ENCODE measurements at regions not wholly inside any gene's neighbourhood (a gene's known extent, or its start where the extent isn't known, plus 50 kb on each side); places are given as distances from the start of the nearest gene placed in this dataset.
A peak's percentile ranks its signal among the peaks of the same experiment; 100 is the strongest.

DNA sequence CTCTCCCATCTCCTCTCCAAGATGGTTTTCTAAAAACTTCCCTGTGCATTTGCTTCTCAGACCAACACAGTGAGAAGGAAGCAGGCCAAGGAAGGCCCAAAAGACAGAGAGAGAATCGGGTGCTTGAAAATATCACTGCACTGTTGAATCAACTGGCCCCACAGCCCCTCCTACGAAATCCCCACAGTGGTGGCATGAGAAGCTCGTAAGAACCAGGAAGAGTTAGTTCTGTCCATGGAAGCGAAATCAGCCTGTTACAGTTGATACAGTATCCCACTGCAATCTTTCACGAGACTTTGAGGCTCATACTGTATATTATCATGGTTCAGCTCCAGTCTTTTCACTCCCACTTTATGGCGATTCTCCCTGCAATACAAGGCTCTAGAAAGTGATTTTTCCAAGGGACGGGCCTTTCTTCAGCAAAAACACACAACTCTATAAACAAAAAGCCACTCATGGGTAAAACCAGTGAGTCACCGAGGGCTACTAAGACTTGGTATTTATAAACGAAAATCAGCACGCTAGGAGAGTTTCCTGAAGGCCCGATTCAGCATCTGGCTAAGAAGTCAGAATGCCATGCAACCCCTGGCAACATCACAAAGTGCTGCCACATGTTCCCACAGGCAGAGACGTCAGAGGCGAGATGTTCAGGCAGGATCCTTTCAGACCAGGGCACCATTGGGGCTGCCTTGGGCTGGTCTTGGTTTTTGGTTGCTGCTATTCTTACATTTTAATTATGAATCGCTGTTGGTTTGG lies 185.7 kb downstream of the IRX5 start:
- no peak for ATAC-seq
- DNase-seq = no peak
- intact Hi-C loops (cut with DNase I) = no loop called here

DNA sequence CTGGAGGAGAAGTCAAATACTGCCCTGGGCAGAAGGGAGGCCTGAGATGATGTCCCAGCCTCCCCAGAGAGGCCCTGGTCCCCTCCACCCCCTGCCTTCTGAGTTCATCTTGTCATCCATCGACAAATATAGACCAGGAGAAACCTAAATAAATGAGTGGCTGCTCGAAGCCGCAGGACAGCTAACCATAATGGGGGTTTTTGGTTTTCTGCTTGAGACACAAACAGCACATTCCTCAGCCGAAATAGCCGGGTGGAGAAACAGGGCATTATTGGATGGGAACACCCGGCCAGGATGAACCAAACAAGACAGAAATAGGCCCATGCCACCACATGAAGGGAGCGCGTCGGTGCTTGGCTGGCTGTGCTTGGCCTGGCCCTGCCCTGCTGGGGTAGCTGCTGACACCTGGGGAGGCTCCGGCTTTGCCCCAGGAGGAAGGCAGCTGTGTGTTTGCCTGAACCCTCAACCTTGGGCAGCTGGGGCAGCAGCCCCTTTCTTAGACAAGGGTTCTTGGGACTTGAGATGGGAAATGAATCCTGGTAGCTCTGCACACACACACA lies 188.1 kb downstream of the IRX5 start:
- DNase-seq (no peak), ATAC-seq (no peak)
- Histone ChIP-seq H3K27me3 (ENCODE audit: low read depth) (no peaks in the 10 kb centered on the region), H3K36me3 (no peaks in the 10 kb centered on the region), H3K4me3 (no peak overlapping the region), H3K27ac (no peak overlapping the region), H3K4me1 (no peaks in the 10 kb centered on the region), H3K9me3 (no peaks in the 10 kb centered on the region)
- intact Hi-C loops (cut with DNase I) = no loop called here
- TF ChIP-seq, protein P1, sequence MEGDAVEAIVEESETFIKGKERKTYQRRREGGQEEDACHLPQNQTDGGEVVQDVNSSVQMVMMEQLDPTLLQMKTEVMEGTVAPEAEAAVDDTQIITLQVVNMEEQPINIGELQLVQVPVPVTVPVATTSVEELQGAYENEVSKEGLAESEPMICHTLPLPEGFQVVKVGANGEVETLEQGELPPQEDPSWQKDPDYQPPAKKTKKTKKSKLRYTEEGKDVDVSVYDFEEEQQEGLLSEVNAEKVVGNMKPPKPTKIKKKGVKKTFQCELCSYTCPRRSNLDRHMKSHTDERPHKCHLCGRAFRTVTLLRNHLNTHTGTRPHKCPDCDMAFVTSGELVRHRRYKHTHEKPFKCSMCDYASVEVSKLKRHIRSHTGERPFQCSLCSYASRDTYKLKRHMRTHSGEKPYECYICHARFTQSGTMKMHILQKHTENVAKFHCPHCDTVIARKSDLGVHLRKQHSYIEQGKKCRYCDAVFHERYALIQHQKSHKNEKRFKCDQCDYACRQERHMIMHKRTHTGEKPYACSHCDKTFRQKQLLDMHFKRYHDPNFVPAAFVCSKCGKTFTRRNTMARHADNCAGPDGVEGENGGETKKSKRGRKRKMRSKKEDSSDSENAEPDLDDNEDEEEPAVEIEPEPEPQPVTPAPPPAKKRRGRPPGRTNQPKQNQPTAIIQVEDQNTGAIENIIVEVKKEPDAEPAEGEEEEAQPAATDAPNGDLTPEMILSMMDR (IDR thresholded peaks at IDR 0.05) = no peak

More for the DNA sequence above, 185.7 kb downstream of the IRX5 start:
- no peak overlapping the region for H3K4me3 ChIP-seq
- no peaks in the 10 kb centered on the region for H3K36me3 ChIP-seq
- no peaks in the 10 kb centered on the region for H3K9me3 ChIP-seq
- TF ChIP-seq, protein P1 (IDR thresholded peaks at IDR 0.05) = no peak
- H3K4me1 ChIP-seq = no peaks in the 10 kb centered on the region
- H3K27ac ChIP-seq = no peak overlapping the region
- no peaks in the 10 kb centered on the region for H3K27me3 ChIP-seq (ENCODE audit: low read depth)

DNA sequence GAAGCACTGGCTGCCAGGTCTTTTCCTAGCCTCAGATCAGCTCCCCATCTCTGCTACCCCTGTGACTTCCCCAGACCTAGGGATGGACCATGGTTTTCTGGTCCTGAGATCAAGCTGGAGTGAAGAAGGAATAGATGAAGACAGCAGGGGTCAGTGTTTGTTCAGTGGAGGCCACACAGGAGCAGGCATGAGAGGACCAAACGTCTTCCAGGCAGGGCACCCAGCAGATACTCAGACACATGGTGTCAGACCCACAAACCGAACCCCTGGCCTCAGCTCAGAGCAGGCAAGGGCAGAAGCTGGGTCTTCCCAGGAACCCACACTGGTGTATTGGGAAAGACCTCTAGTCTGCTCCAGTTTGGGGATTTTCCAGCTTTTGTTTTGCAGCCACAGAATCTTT lies 189.7 kb downstream of the IRX5 start:
- H3K9me3 ChIP-seq = no peaks in the 10 kb centered on the region
- no peak overlapping the region for H3K27ac ChIP-seq
- H3K36me3 ChIP-seq = no peaks in the 10 kb centered on the region
- DNase-seq (no peak), ATAC-seq (peak; percentile 53 to 75)
- TF ChIP-seq, protein P1 (IDR thresholded peaks at IDR 0.05) = peak; percentile 17
- intact Hi-C loops (cut with DNase I) = no loop called here
- H3K4me3 ChIP-seq = no peak overlapping the region
- no peaks in the 10 kb centered on the region for H3K27me3 ChIP-seq (ENCODE audit: low read depth)
- no peaks in the 10 kb centered on the region for H3K4me1 ChIP-seq

DNA sequence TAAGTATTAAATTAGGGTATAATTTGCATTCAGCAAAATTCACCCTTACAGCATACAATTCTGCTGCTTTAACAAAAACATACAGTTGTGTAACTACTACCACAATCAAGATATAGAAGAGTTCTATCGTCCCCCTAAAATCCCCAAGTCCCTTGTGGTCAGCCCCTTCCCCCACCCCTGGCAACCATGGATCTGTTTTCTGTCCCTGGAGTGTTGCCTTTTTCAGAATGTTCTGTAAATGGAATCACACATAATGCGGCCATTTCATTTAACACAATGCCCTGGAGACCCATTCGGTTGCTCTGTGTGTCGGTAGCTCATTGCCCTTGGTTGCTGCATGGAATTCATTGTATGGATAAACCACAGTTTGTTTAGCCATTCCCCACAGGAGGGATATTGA lies 190.2 kb downstream of the IRX5 start:
- DNase-seq = no peak

DNA sequence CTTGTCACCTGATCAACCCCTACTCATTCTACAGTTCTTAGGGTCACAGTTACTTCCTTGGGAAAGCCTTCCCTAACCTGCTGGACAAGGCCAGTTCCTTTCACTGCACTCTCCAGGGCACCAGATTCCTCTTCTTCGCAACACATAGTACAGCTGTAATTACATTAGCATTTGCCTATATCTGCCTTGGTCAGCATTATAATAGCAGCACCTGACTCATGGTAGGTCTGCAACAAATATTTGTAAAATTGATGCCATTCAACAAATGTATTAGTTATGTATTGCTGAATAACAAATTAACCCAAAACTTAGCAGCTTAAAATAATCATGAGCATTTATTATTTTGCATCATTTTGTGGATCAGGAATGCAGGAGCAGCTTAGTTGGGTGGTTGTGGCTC lies 193.0 kb downstream of the IRX5 start:
- H3K27ac ChIP-seq = no peak overlapping the region
- TF ChIP-seq, protein P1 (IDR thresholded peaks at IDR 0.05) = no peak
- no peak for ATAC-seq
- H3K36me3 ChIP-seq = no peaks in the 10 kb centered on the region
- intact Hi-C loops (cut with DNase I) = no loop called here
- H3K27me3 ChIP-seq (ENCODE audit: low read depth) = no peaks in the 10 kb centered on the region
- DNase-seq = no peak
- H3K4me1 ChIP-seq = no peaks in the 10 kb centered on the region
- no peaks in the 10 kb centered on the region for H3K9me3 ChIP-seq
- no peak overlapping the region for H3K4me3 ChIP-seq

More for the DNA sequence above, 190.2 kb downstream of the IRX5 start:
- H3K9me3 ChIP-seq = no peaks in the 10 kb centered on the region
- H3K4me3 ChIP-seq = no peak overlapping the region
- H3K36me3 ChIP-seq = no peaks in the 10 kb centered on the region
- H3K27ac ChIP-seq = no peak overlapping the region
- H3K4me1 ChIP-seq = no peaks in the 10 kb centered on the region
- TF ChIP-seq, protein P1 (IDR thresholded peaks at IDR 0.05) = no peak
- intact Hi-C loops (cut with DNase I) = no loop called here
- no peak for ATAC-seq
- H3K27me3 ChIP-seq (ENCODE audit: low read depth) = no peaks in the 10 kb centered on the region

All from lower lobe of right lung (tissue), 2 donors.